Gastroesophageal sphincter (tissue), 4 donors: ENCODE measurements at regions not wholly inside any gene's neighbourhood (a gene's known extent, or its start where the extent isn't known, plus 50 kb on each side); places are given as distances from the start of the nearest gene placed in this dataset.

ENCODE experiments used
- ATAC-seq: fragments of 150-250 bp; one replicate; pipeline ENCODE4 v1.9.1; 2016; ENCODE audit warnings: mild to moderate bottlenecking, moderate library complexity
- H3K27ac ChIP-seq, 4 donors: fragments of 200-600 bp; sonication (generic) in 3 of 4; 1 replicate in 3 of 4; 2 replicates in 1 of 4; pipeline ENCODE4 v1.5.1; 2016 to 2019
- H3K27me3 ChIP-seq: fragments of 200-600 bp; sonication (generic); one replicate; pipeline ENCODE4 v1.5.1; 2019
- H3K36me3 ChIP-seq, 2 donors: fragments of 200-600 bp; sonication (generic); one replicate each; pipeline ENCODE4 v1.5.1; 2019; ENCODE audit warnings: control low read depth in 1 of 2
- H3K4me1 ChIP-seq, 3 donors: fragments of 200-600 bp; sonication (generic); 1 replicate in 2 of 3; 2 replicates in 1 of 3; pipeline ENCODE4 v1.5.1; 2016 to 2019; ENCODE audit warnings: control low read depth in 2 of 3
- H3K4me3 ChIP-seq, 2 donors: fragments of 200-600 bp; sonication (generic); one replicate each; pipeline ENCODE4 v1.5.1; 2019; ENCODE audit warnings: mild to moderate bottlenecking in 1 of 2, moderate library complexity in 1 of 2
- H3K9me3 ChIP-seq, 3 donors: fragments of 200-600 bp; sonication (generic); one replicate each; pipeline ENCODE4 v1.5.1; 2017 to 2019; ENCODE audit warnings: control low read depth in 2 of 3
- EP300 ChIP-seq: sonication (generic); formaldehyde crosslinking; IDR thresholded peaks from one replicate; pipeline ENCODE4 v1.6.1; 2017; ENCODE audit warnings: antibody characterized with exemption, mild to moderate bottlenecking
- POLR2A ChIP-seq, 2 donors: fragments of 450-650 bp; IDR thresholded peaks; one replicate each; pipeline ENCODE4 v1.6.1; 2017; ENCODE audit warnings: antibody characterized with exemption in 2 of 2, mild to moderate bottlenecking in 2 of 2, moderate library complexity in 1 of 2
- POLR2AphosphoS5 ChIP-seq: sonication (generic); formaldehyde crosslinking; IDR thresholded peaks from one replicate; pipeline ENCODE4 v1.6.1; 2017; ENCODE audit warnings: antibody characterized with exemption
- WGBS, 2 donors: methylation state at CpG; one replicate each; pipeline ENCODE4 v1.1.5; 2018; ENCODE audit warnings: low coverage in 1 of 2; 5-methylcytosine and 5-hydroxymethylcytosine counted together
- TF ChIP-seq, protein P1 (sequence below), 4 experiments: fragments of 200-600 bp in 2 of 4; fragments of 450-650 bp in 2 of 4; sonication (generic) in 1 of 4; IDR thresholded peaks; one replicate each; pipeline ENCODE4 v1.5.1; 2017 to 2019; ENCODE audit warnings: antibody characterized with exemption in 4 of 4, mild to moderate bottlenecking in 2 of 4, moderate library complexity in 2 of 4

DNA sequence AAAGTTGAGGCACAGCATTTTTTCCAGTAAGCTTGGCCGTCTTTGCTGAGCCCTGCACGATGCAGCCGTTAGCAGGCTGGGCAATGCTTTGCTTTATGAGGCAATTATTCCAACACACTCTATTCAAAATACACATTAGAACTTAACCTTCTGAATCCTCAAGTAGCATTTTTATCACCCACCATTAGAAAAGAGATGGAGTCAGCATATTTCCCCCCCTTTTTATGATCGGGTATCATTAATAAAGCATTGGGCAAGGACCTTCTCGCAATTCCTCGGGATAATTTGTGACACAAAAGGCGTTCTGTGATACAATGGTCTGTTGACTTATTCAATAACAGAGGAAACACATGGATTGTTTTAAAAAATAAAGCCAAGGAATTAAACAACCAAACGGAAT is 374.5 kb upstream of the RBFOX1 start:
- no peaks in the 10 kb centered on the region for H3K4me1 ChIP-seq
- 79 to 86% methylated on average over 5 to 8 of the region's 8 CpGs for WGBS, 2 donors
- H3K9me3 ChIP-seq: no peaks in the 10 kb centered on the region
- no peak for ATAC-seq
- H3K36me3 ChIP-seq: no peaks in the 10 kb centered on the region
- H3K4me3 ChIP-seq: no peak overlapping the region
- H3K27me3 ChIP-seq: no peaks in the 10 kb centered on the region
- H3K27ac ChIP-seq: no peak overlapping the region
- TF ChIP-seq POLR2AphosphoS5 (no peak), POLR2A (IDR thresholded peaks at IDR 0.05) (no peak)

DNA sequence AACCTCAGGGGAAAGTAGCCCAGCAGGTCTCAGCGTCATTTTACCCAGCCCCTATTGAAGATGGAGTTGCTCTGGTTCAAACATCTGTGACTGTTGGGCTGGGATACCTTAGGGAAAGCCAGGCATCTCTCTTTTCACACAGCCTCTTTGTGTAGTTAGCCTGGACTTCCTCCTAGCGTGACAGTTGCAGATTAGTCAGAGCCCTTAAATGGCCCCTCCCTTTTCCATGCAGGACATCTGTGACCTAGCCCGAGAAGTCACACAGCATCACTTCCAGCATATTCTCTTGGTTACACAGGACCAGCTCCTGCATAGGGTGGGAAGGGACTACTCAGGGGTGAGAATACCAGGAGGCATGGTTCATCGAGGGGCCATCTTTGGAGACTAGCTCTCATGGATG is 375.0 kb upstream of the RBFOX1 start:
- Histone ChIP-seq H3K36me3 (no peaks in the 10 kb centered on the region), H3K9me3 (no peaks in the 10 kb centered on the region), H3K27me3 (no peaks in the 10 kb centered on the region), H3K27ac (no peak overlapping the region), H3K4me3 (no peak overlapping the region), H3K4me1 (no peaks in the 10 kb centered on the region)
- TF ChIP-seq EP300 (no peak), POLR2A (IDR thresholded peaks at IDR 0.05) (no peak), POLR2AphosphoS5 (no peak)
- TF ChIP-seq, protein P1, sequence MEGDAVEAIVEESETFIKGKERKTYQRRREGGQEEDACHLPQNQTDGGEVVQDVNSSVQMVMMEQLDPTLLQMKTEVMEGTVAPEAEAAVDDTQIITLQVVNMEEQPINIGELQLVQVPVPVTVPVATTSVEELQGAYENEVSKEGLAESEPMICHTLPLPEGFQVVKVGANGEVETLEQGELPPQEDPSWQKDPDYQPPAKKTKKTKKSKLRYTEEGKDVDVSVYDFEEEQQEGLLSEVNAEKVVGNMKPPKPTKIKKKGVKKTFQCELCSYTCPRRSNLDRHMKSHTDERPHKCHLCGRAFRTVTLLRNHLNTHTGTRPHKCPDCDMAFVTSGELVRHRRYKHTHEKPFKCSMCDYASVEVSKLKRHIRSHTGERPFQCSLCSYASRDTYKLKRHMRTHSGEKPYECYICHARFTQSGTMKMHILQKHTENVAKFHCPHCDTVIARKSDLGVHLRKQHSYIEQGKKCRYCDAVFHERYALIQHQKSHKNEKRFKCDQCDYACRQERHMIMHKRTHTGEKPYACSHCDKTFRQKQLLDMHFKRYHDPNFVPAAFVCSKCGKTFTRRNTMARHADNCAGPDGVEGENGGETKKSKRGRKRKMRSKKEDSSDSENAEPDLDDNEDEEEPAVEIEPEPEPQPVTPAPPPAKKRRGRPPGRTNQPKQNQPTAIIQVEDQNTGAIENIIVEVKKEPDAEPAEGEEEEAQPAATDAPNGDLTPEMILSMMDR (IDR thresholded peaks at IDR 0.05): no peak
- ATAC-seq: no peak
- WGBS, 2 donors: 80% methylated on average over 4 of the region's 4 CpGs; no CpG with 5 or more reads in 1 of the 2 donors

DNA sequence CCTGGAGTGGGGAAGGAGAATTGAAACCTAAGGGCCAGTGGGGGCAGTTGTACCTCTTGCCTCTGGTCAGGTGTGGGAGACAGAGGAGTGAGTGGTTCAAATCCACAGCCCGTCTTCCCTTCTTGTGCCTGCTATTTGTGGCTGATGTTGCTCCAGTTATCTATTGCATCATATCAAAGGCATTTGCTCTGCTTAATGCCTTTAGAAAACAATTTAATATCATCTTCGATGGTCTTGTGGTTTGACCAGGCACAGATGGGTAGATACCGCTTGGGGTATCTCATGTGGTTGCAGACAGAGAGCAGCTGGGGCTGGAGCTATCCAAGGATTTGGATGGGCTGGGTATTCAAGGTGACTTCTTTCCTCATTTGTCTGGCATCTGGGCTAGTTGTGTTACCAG is 376.1 kb upstream of the RBFOX1 start:
- 86 to 89% methylated on average over 3 of the region's 3 CpGs for WGBS, 2 donors
- ATAC-seq: no peak
- Histone ChIP-seq H3K4me3 (no peak overlapping the region), H3K36me3 (no peaks in the 10 kb centered on the region), H3K27me3 (no peaks in the 10 kb centered on the region), H3K27ac (no peak overlapping the region), H3K9me3 (no peaks in the 10 kb centered on the region), H3K4me1 (no peaks in the 10 kb centered on the region)
- TF ChIP-seq, protein P1 (IDR thresholded peaks at IDR 0.05): no peak
- TF ChIP-seq POLR2AphosphoS5: no peak
- TF ChIP-seq POLR2A (IDR thresholded peaks at IDR 0.05): no peak
- no peak for TF ChIP-seq EP300

DNA sequence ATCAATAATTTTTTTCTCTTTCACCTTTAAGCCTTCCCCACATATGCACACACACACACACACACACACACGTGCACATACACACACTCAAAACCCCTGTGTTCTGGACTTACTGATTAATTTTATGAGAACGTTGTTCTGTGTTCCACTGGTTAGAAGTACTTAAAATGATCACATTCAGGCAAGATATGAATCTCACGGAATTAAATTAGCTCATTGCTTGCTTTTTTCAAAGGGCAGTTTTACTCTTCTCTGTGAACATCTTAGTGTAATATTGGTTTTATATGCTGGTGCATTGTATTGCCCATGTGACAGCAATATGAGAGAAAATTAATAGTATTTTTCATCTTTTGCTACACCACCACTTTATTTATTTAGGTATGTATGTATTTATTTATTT is 377.3 kb upstream of the RBFOX1 start:
- Histone ChIP-seq H3K9me3 (no peaks in the 10 kb centered on the region), H3K36me3 (no peaks in the 10 kb centered on the region), H3K4me1 (no peaks in the 10 kb centered on the region), H3K27ac (no peak overlapping the region), H3K4me3 (no peak overlapping the region), H3K27me3 (no peaks in the 10 kb centered on the region)
- no peak for ATAC-seq
- WGBS, 2 donors: 69 to 76% methylated on average over 3 of the region's 3 CpGs
- TF ChIP-seq, protein P1 (IDR thresholded peaks at IDR 0.05): no peak
- TF ChIP-seq POLR2A (IDR thresholded peaks at IDR 0.05): no peak
- TF ChIP-seq POLR2AphosphoS5: no peak
- TF ChIP-seq EP300: no peak

DNA sequence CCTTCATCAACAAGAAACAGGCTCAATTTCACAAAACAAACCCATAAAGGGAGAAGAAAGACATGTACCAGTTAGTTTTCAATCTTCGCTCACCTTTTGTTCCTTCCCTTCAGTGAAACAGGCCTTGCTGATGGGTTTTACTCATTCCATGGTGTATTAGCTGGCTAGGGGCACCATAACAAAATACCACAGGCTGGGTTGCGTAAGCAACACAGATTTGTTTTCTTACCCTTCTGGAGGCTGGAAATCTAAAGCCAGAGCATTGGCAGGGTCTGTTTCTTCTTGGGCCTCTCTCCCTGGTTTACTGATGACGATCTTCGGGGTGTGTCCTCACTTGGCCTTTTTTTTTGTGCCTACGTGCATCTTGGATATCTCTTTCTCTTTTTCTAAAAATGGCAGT is 383.4 kb upstream of the RBFOX1 start:
- H3K27me3 ChIP-seq: no peaks in the 10 kb centered on the region
- H3K9me3 ChIP-seq: no peaks in the 10 kb centered on the region
- no peaks in the 10 kb centered on the region for H3K36me3 ChIP-seq
- no peaks in the 10 kb centered on the region for H3K4me1 ChIP-seq
- no peak for ATAC-seq
- H3K4me3 ChIP-seq: no peak overlapping the region
- no peak overlapping the region for H3K27ac ChIP-seq
- TF ChIP-seq, protein P1 (IDR thresholded peaks at IDR 0.05): no peak
- TF ChIP-seq POLR2AphosphoS5: no peak
- no peak for TF ChIP-seq EP300
- no peak for TF ChIP-seq POLR2A (IDR thresholded peaks at IDR 0.05)
- whole genome bisulfite sequencing, 2 donors: 75 to 82% methylated on average over 4 of the region's 5 CpGs
